HEK293 (cell line): ENCODE measurements at regions not wholly inside any gene's neighbourhood (a gene's known extent, or its start where the extent isn't known, plus 50 kb on each side); places are given as distances from the start of the nearest gene placed in this dataset.

Experiments used
- GLIS2 ChIP-seq: fragments of 450-650 bp; formaldehyde crosslinking; IDR thresholded peaks from 2 replicates; pipeline ENCODE4 v1.5.1; 2016; ENCODE audit warnings: missing biosample characterization, missing genetic modification characterization
- KLF1 ChIP-seq: fragments of 450-650 bp; formaldehyde crosslinking; IDR thresholded peaks from 2 replicates; pipeline ENCODE4 v1.5.1; 2016; ENCODE audit warnings: missing biosample characterization, missing genetic modification characterization
- PRDM1 ChIP-seq: fragments of 450-650 bp; formaldehyde crosslinking; IDR thresholded peaks from 2 replicates; pipeline ENCODE4; 2016; ENCODE audit warnings: missing biosample characterization, missing genetic modification characterization
- YY1 ChIP-seq: fragments of 450-650 bp; formaldehyde crosslinking; IDR thresholded peaks from 2 replicates; pipeline ENCODE4 v1.5.1; 2018; ENCODE audit warnings: missing biosample characterization, missing genetic modification characterization
- ZNF10 ChIP-seq: fragments of 450-650 bp; formaldehyde crosslinking; IDR thresholded peaks from 2 replicates; pipeline ENCODE4 v1.5.1; 2017; ENCODE audit warnings: missing biosample characterization, missing genetic modification characterization
- ZNF24 ChIP-seq: fragments of 450-650 bp; formaldehyde crosslinking; IDR thresholded peaks from 2 replicates; pipeline ENCODE4 v1.5.1; 2016; ENCODE audit warnings: missing biosample characterization, missing genetic modification characterization
- ZNF292 ChIP-seq: fragments of 450-650 bp; formaldehyde crosslinking; IDR thresholded peaks from 2 replicates; pipeline ENCODE4 v1.5.1; 2016; ENCODE audit warnings: low read depth, missing biosample characterization, missing genetic modification characterization, borderline replicate concordance
- ZNF473 ChIP-seq: fragments of 450-650 bp; formaldehyde crosslinking; IDR thresholded peaks from 2 replicates; pipeline ENCODE4 v1.5.1; 2017; ENCODE audit warnings: missing biosample characterization, missing genetic modification characterization
- ZNF621 ChIP-seq: fragments of 450-650 bp; formaldehyde crosslinking; IDR thresholded peaks from 2 replicates; pipeline ENCODE4 v1.5.1; 2017; ENCODE audit warnings: missing biosample characterization, missing genetic modification characterization
- TF ChIP-seq, protein P1 (sequence below): fragments of 450-650 bp; formaldehyde crosslinking; IDR thresholded peaks from 2 replicates; pipeline ENCODE4 v1.5.1; 2016; ENCODE audit warnings: missing biosample characterization, missing genetic modification characterization
- TF ChIP-seq, protein P2 (sequence below): fragments of 450-650 bp; formaldehyde crosslinking; IDR thresholded peaks from 2 replicates; pipeline ENCODE4 v1.5.1; 2016; ENCODE audit warnings: missing biosample characterization, missing genetic modification characterization, low read depth
- TF ChIP-seq, protein P3 (sequence below): fragments of 450-650 bp; formaldehyde crosslinking; IDR thresholded peaks from 2 replicates; pipeline ENCODE4 v1.5.1; 2016; ENCODE audit warnings: missing biosample characterization, missing genetic modification characterization
- TF ChIP-seq, protein P4 (sequence below): fragments of 450-650 bp; formaldehyde crosslinking; IDR thresholded peaks from 2 replicates; pipeline ENCODE4 v1.5.1; 2016; ENCODE audit warnings: missing biosample characterization, missing genetic modification characterization

DNA sequence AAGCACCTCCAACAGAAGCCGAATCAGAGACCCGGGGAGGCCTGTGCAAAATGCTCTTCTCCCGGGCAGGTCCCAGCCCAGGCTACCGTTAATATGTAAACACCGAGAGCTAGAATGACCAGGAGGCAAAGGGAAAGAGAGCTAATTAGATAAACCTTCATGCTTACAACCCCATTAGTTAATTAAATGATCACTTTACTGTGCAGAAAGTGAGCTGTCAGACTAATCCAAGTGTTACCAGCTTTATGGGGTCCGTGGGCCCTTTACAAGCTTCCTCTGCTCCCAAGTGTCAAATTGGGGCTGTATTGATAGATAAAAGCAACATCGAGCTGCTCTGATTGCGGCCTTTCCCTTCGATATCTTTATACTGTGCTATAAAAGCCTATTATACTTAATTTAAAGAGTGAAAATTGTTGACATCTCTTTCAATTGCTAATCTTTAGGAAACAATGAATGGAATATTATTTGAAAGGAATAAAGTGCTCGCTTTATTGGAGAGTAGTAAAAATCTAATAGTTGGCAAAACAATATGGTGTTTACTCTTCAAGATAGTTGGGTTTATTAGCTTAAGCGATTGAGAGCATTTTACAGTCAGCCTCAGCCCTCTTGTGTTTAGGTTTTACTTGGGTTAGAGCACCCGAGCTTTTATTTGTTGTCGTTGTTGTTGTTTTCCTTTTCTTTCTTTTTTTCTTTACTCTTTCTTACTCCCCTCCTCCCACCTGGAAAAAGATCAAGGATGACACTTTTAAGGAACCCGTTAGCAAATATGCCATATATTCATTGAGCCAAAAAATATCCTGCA, 189.3 kb upstream of the GPR12 start:
- TF ChIP-seq GLIS2 (tag by site-specific recombination) (no peak), ZNF10 (no peak), ZNF621 (tag by site-specific recombination) (no peak), ZNF24 (tag by site-specific recombination) (no peak), ZNF292 (tag by site-specific recombination) (no peak), YY1 (tag by site-specific recombination) (no peak), KLF1 (tag by site-specific recombination) (no peak), ZNF473 (tag by site-specific recombination) (no peak), PRDM1 (no peak)
- TF ChIP-seq, protein P1, sequence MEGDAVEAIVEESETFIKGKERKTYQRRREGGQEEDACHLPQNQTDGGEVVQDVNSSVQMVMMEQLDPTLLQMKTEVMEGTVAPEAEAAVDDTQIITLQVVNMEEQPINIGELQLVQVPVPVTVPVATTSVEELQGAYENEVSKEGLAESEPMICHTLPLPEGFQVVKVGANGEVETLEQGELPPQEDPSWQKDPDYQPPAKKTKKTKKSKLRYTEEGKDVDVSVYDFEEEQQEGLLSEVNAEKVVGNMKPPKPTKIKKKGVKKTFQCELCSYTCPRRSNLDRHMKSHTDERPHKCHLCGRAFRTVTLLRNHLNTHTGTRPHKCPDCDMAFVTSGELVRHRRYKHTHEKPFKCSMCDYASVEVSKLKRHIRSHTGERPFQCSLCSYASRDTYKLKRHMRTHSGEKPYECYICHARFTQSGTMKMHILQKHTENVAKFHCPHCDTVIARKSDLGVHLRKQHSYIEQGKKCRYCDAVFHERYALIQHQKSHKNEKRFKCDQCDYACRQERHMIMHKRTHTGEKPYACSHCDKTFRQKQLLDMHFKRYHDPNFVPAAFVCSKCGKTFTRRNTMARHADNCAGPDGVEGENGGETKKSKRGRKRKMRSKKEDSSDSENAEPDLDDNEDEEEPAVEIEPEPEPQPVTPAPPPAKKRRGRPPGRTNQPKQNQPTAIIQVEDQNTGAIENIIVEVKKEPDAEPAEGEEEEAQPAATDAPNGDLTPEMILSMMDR = no peak
- TF ChIP-seq, protein P2, sequence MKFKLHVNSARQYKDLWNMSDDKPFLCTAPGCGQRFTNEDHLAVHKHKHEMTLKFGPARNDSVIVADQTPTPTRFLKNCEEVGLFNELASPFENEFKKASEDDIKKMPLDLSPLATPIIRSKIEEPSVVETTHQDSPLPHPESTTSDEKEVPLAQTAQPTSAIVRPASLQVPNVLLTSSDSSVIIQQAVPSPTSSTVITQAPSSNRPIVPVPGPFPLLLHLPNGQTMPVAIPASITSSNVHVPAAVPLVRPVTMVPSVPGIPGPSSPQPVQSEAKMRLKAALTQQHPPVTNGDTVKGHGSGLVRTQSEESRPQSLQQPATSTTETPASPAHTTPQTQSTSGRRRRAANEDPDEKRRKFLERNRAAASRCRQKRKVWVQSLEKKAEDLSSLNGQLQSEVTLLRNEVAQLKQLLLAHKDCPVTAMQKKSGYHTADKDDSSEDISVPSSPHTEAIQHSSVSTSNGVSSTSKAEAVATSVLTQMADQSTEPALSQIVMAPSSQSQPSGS (tag by site-specific recombination) = no peak
- TF ChIP-seq, protein P3, sequence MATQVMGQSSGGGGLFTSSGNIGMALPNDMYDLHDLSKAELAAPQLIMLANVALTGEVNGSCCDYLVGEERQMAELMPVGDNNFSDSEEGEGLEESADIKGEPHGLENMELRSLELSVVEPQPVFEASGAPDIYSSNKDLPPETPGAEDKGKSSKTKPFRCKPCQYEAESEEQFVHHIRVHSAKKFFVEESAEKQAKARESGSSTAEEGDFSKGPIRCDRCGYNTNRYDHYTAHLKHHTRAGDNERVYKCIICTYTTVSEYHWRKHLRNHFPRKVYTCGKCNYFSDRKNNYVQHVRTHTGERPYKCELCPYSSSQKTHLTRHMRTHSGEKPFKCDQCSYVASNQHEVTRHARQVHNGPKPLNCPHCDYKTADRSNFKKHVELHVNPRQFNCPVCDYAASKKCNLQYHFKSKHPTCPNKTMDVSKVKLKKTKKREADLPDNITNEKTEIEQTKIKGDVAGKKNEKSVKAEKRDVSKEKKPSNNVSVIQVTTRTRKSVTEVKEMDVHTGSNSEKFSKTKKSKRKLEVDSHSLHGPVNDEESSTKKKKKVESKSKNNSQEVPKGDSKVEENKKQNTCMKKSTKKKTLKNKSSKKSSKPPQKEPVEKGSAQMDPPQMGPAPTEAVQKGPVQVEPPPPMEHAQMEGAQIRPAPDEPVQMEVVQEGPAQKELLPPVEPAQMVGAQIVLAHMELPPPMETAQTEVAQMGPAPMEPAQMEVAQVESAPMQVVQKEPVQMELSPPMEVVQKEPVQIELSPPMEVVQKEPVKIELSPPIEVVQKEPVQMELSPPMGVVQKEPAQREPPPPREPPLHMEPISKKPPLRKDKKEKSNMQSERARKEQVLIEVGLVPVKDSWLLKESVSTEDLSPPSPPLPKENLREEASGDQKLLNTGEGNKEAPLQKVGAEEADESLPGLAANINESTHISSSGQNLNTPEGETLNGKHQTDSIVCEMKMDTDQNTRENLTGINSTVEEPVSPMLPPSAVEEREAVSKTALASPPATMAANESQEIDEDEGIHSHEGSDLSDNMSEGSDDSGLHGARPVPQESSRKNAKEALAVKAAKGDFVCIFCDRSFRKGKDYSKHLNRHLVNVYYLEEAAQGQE (tag by site-specific recombination) = no peak
- TF ChIP-seq, protein P4, sequence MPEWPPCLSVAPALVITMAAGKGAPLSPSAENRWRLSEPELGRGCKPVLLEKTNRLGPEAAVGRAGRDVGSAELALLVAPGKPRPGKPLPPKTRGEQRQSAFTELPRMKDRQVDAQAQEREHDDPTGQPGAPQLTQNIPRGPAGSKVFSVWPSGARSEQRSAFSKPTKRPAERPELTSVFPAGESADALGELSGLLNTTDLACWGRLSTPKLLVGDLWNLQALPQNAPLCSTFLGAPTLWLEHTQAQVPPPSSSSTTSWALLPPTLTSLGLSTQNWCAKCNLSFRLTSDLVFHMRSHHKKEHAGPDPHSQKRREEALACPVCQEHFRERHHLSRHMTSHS = no peak
